ENCODE measurements at regions not wholly inside any gene's neighbourhood (a gene's known extent, or its start where the extent isn't known, plus 50 kb on each side); places are given as distances from the start of the nearest gene placed in this dataset.

DNA sequence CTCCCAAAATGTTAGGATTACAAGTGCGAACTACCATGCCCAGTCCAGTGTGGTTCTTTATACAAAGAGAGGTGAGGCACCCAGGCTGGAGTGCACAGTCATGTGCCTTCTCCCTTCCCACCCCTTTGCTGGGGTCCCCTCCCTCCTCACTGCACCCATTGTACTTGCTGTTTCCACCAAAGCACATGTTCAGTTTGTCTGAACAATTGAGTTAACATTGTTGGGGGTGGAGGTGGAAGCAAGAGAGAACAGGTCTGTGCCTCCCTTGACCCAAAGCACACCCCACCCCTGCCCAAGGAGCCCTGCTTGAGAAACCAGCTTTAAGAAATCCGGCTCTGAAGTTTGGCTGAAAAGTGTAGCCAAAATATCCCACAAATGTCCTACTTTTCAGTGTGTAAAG is 142.3 kb upstream of the CDH5 start:
- no peak for DNase-seq (ENCODE audit: low read depth)
- H3K4me3 ChIP-seq (ENCODE audit: low read depth, low read length): no peak overlapping the region

DNA sequence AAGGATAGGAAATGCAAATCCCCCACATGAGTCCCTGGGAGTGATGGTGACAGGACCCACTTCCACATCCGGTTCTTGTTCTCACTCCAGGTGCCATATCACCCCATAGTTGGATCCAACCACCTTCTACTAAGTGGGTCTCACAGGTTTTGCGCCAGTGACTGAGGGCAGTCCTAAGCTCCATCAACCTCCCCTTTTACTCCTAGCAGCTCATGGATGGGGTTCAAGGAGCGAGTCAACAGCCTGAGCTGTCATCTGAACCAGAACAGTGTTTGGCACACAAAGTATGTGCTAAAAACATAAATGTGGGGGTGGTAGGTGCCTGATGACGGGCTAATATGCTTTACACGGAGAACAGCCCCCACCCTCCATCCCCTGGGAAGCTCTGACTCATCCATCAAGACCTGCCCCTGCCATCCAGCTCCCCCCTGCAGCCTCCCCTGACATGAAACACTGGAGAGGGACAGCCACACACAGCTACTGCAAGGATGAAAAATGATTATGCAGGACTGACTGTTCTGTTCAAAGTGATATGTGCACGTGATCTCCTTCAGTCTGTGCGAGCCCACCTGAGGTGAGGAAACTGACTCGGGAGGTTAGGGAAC is 143.2 kb upstream of the CDH5 start:
- H3K4me3 ChIP-seq (ENCODE audit: low read depth, low read length): no peak overlapping the region
- DNase-seq (ENCODE audit: low read depth): peak; percentile 89

DNA sequence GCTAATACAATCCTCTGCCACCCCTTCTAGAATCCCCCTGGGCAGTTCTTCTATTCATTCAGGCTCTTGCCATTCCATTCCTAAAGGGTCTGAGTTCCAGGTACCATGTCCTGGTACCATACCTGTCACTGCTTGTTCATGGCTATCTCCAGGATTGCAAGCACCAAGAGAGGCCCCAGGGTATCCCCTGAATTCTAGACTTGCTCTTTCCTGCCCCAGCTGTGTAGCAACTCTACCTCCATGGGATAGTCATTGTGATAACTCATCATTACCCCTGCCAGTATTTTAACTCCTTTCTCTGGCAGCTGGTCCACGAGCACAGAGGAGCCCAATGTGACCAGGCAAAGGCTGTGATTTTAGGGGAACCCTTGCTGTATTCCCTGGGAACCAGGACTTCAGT is 143.7 kb upstream of the CDH5 start:
- no peak for DNase-seq (ENCODE audit: low read depth)
- no peak overlapping the region for H3K4me3 ChIP-seq (ENCODE audit: low read depth, low read length)

- no peak for DNase-seq (ENCODE audit: low read depth)
- no peak overlapping the region for H3K4me3 ChIP-seq (ENCODE audit: low read depth, low read length)
Measured at GRCh38 chr16:66220702-66221101, 145.8 kb upstream of the CDH5 start.

DNA sequence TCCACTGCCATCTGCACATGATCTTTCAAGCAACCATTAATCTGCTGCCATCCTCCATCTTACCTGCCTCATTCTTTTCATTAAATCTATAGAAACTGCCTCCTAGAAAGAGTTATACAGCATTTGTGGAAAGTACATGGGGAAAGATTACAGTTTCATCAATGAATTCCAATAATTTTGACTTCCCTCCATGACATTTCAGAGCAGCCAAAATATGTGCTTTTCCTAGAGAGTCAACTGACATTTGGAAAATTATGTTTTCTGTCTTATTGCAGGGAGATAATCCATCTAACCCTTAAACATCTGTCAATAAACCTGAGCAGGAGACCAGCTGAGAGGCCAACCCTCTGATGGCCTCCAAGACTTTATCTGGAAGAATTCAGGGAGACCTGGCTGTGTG is 147.0 kb upstream of the CDH5 start:
- no peak for DNase-seq (ENCODE audit: low read depth)

GRCh38 chr16:66212428-66212827 is 154.1 kb upstream of the CDH5 start:
- no peak overlapping the region for H3K4me3 ChIP-seq (ENCODE audit: low read depth, low read length)
- no peak for DNase-seq (ENCODE audit: low read depth)

More for the DNA sequence above, 147.0 kb upstream of the CDH5 start:
- H3K4me3 ChIP-seq (ENCODE audit: low read depth, low read length): no peak overlapping the region

- H3K4me3 ChIP-seq (ENCODE audit: low read depth, low read length): no peak overlapping the region
- DNase-seq (ENCODE audit: low read depth): no peak
Measured at GRCh38 chr16:66211651-66212050, 154.8 kb upstream of the CDH5 start.

DNA sequence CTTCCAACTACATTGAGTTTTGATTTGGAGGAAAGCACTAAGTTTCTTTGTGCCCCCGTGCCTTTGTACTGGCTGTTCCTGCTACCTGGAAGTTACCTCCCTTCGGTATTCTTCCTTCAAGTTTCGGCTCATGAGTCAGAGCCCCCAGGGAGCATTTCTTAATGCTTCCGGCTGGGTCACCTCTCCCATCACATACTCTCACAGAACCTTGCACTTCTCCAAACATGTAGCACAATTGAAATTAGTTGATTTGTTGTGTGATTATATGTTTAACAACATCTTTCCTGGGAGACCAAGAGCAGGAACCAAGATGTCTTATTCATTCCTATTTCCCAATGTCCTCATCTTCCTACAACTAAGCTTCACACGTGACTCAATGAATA is 158.6 kb upstream of the CDH5 start:
- no peak overlapping the region for H3K4me3 ChIP-seq (ENCODE audit: low read depth, low read length)
- no peak for DNase-seq (ENCODE audit: low read depth)

- no peak for DNase-seq (ENCODE audit: low read depth)
- no peak overlapping the region for H3K4me3 ChIP-seq (ENCODE audit: low read depth, low read length)
Measured at GRCh38 chr16:66207139-66207882, 159.2 kb upstream of the CDH5 start.

DNA sequence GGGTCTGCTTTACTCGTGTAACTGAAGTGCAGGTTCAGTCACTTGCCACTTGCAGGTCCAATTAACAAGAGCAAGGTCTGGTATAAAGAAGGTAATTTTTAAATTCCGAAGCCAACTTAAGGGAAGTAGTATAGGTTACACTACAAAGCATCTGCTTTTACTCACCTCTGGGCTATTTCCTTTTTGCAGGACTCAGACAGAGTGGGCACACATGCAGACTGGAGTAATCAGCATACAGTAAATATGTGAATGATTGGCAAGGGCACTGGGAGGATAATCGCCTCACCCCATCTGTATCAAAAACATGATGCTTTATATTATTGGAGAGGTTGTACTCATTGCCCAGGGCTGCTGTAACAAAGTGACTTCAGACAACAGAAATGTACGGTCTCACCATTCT is 160.1 kb upstream of the CDH5 start:
- no peak for DNase-seq (ENCODE audit: low read depth)
- H3K4me3 ChIP-seq (ENCODE audit: low read depth, low read length): no peak overlapping the region

DNA sequence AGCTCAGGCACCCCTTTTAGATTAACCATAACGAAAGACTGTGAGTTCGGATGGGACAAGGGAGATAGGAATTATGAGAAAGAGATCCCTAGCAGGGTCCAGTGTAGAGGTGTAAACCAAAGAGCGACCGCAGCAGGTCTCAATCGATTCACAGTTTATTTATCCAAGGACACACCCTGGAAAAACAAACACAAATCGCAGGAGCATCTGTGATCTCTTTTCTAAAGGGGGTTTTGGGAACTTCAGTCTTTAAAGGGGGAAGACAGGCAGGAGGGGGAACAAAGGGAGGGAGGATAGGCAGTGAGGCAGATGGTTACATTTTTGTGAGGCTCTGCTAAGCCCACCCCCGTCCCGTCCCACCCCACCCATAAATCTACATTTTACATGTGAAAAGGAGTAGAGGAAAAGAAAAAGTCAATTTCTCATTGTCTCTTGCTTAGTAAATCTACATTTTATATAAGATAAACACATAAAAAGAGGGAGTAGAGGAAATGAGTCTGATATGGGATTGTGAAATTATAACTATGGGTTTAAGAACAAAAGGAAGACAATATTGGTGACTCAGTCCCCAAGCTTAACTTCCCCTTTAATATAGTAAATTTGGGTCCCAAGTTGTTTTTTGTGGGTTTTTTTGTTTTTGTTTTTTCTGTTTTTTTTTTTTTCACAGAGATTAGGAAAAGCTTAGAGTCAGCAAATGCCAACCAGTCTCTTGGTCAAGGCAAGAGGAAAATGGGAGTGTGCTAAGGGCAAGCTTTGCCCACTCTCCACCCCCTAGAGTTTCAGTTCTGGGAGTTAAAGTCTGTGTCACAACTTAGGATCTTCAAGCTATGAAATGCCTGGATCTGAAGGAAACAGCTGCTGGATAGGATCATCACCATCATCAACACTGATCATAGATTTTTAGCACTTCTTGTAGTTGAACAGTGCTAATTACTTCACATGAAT is 160.9 kb upstream of the CDH5 start:
- H3K4me3 ChIP-seq (ENCODE audit: low read depth, low read length): no peak overlapping the region
- no peak for DNase-seq (ENCODE audit: low read depth)

GRCh38 chr16:66204756-66205155 is 161.7 kb upstream of the CDH5 start:
- H3K4me3 ChIP-seq (ENCODE audit: low read depth, low read length): no peak overlapping the region
- DNase-seq (ENCODE audit: low read depth): no peak

GRCh38 chr16:66203476-66203875 is 163.0 kb upstream of the CDH5 start:
- H3K4me3 ChIP-seq (ENCODE audit: low read depth, low read length): no peak overlapping the region
- DNase-seq (ENCODE audit: low read depth): no peak

DNA sequence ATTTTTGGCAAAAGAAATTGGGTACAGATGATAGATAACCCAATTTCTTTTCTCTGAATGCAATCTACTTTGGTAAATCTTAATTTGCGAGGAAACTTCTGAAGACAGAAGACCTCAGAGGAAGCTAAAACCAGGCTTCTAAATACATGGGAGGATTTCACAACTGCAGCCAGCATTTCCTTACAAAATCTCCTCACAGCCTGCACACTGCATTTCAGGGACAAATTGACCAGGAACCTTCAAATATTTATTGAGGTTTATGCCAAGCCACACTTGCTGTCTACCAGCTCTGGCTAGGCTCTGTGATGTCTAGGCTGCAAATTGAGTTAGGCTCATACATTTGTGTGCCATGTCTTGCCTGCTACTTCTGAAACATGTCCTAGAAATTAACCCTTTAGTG is 167.3 kb upstream of the CDH5 start:
- H3K4me3 ChIP-seq (ENCODE audit: low read depth, low read length): no peak overlapping the region
- DNase-seq (ENCODE audit: low read depth): no peak

- no peak for DNase-seq (ENCODE audit: low read depth)
Measured at GRCh38 chr16:66198641-66199040, 167.8 kb upstream of the CDH5 start.

DNA sequence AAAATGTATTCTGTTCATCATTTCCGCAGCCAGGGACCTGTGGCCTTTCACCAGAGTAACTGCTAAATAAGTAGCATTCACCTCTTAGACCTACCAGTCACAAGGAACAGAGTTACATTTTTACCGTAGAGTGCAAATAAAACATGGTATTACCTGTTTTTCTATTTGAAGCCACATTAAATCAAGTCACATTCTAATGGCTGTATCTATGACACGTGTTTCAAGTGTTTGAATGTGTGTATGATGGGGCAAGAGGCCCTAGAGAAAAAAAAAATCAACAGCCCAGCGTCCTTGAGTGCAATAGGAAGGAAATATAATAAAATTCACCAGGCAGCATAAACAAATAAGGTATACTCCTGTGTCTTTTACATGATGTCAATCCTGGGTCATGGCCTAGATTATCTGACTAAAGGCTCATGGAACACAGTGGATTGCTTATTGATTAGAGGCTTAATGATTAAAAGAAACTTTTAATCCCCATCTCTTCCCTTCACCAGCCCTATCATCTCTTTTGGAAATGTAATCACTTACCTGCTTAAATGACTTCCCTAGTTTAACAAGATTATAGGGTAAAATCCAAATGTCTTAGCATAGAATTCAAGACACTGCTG is 168.7 kb upstream of the CDH5 start:
- DNase-seq (ENCODE audit: low read depth): no peak

More at GRCh38 chr16:66198641-66199040, 167.8 kb upstream of the CDH5 start:
- no peak overlapping the region for H3K4me3 ChIP-seq (ENCODE audit: low read depth, low read length)

GRCh38 chr16:66196770-66197169 is 169.7 kb upstream of the CDH5 start:
- DNase-seq (ENCODE audit: low read depth): no peak
- H3K4me3 ChIP-seq (ENCODE audit: low read depth, low read length): no peak overlapping the region

More for the DNA sequence above, 168.7 kb upstream of the CDH5 start:
- no peak overlapping the region for H3K4me3 ChIP-seq (ENCODE audit: low read depth, low read length)

DNA sequence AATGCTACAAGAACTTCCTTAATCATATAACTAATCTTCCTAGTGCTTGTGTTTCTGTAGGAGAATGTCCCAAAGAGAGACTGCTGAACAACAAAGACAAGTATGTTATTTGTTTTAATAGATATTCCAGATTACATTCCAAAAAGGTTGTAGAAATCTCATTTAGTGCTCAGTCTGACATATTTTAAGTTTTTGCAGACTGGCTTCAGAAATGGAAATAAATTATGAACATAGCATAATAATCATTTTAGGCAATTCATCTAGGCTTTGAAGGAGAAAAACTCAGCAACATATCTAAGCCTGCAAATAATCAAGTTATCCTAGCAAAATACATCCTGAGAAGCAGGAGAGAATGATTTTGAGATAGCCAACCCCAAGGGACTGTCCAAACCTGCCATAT is 171.6 kb upstream of the CDH5 start:
- no peak for DNase-seq (ENCODE audit: low read depth)
- no peak overlapping the region for H3K4me3 ChIP-seq (ENCODE audit: low read depth, low read length)

GRCh38 chr16:66193543-66194229 is 172.8 kb upstream of the CDH5 start:
- no peak for DNase-seq (ENCODE audit: low read depth)
- H3K4me3 ChIP-seq (ENCODE audit: low read depth, low read length): no peak overlapping the region
